NCI-H128 (cell line): ENCODE measurements at regions not wholly inside any gene's neighbourhood (a gene's known extent, or its start where the extent isn't known, plus 50 kb on each side); places are given as distances from the start of the nearest gene placed in this dataset.
"Not testable (repeated sequence)": the region's sequence is repeated elsewhere in the genome, so short reads cannot be mapped to it uniquely, and the experiment has no call there.

Experiments used
- DNase-seq: peaks from one replicate; lab custom pipeline; 2025; ENCODE audit not compliant: unreplicated experiment; lab: John Stamatoyannopoulos, UW

GRCh38 chr13:84641491-84641890 lies 759.2 kb upstream of the SLITRK1 start:
- no peak for DNase-seq

DNA sequence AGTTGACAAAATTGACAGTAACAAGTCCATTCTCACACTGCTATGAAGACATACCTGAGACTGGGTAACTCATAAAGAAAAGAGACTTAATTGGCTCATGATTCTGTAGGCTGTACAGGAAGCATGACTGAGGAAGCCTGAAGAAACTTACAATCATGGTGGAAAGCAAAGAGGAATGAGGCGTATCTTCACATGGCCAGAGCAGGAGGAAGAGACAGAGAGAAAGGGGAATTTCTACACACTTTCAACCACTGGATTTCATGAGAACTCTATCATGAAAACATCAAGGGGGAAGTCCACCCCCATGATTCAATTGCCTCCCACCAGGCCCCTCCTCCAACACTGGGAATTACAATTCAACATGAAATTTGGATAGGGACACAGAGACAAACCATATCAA lies 758.4 kb upstream of the SLITRK1 start:
- no peak for DNase-seq

GRCh38 chr13:84630476-84630875 lies 748.2 kb upstream of the SLITRK1 start:
- DNase-seq: no peak

GRCh38 chr13:84616864-84617263 lies 734.6 kb upstream of the SLITRK1 start:
- no peak for DNase-seq

GRCh38 chr13:84609716-84610115 lies 727.4 kb upstream of the SLITRK1 start:
- DNase-seq: no peak

DNA sequence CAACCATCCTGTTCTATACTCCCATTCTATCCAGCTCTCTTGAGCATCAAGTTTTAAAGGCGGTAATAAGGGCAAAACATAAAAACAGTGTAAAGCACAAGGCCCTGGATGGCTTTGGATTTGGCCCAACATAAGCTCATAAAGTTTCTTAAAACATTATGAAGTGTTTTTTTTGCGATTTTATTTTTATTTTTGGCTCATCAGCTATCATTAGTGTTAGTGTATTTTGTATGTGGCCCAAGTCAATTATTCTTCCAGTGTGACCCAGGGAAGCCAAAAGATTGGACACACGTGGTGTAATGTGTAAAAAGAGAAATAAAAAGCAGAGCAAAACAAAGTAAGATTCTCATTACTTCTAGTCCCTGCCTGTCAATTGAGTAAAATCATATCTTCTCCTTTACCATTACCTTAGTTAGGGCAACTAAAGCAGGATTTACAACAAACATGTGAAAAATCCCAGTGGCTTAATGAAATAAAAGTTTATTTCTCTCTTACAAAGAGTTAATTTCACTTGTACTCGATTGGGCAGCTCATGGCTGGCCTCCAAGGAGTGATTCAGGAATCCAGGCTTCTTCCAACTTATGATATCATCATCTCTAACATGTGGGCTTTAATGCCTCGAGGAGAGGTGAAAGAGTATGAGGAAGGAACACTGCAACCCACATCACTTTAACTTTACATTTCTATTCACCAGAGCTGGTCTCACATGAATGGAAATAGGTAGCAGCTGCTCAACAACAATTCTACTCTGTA lies 725.2 kb upstream of the SLITRK1 start:
- DNase-seq: no peak

DNA sequence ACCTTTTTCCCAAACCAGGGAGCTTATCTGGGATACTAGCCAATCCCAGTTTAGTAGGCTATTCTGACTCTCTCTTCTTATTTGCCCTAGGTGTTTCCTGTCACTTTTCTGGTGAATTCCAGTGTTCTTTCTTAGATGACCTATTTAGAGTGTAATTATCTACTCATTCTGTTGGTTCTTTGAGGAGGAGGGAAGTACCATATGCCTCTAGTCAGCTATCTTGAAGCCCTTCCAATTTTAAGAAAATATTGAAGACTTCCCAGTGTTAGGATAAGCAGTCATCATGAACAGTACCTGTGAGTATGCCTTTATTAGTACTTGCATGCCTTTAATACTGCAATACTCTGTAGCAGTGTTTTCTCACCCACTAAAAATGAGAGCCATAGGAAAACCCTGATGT lies 724.3 kb upstream of the SLITRK1 start:
- DNase-seq: no peak

DNA sequence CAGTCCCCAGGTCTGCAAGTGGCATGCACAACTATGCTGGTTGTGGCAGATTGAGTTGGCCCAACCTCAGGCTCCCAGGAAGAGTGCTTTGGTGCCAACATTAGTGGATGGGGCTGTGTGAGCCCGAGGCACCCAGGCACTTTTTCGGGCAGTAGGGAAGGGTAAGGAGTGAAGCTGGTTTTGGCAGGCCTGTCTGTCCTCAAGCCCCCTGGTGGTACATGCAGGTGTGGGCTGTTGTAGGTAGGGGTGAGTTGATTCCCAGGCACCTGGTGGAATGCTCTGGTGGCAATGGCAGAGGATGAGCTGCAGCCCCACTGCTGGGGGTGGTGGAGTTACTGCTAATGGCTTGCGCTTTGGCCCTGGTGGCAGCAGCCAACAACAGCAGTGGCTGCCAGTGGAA lies 723.7 kb upstream of the SLITRK1 start:
- DNase-seq: no peak

- DNase-seq: no peak
Measured at GRCh38 chr13:84591444-84591843, 709.2 kb upstream of the SLITRK1 start.

DNA sequence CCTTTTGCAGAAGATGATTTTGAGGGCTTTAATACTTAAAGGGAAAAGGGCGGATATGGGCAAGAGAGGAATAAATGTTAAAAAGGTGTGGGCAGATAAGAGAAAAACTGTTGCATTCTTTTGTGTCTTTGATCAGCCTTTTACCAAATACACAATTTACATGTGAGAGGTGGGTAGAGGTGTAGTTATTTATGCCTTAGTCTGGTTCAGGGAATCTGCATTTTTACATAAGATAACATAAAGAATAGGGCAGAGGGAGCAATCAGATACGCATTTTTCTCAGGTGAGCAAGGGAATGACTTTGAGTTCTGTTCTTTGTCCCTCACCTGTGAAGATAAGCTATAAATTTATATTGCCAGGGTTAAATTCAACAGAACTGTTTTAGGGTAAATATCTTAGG lies 708.4 kb upstream of the SLITRK1 start:
- DNase-seq: no peak

DNA sequence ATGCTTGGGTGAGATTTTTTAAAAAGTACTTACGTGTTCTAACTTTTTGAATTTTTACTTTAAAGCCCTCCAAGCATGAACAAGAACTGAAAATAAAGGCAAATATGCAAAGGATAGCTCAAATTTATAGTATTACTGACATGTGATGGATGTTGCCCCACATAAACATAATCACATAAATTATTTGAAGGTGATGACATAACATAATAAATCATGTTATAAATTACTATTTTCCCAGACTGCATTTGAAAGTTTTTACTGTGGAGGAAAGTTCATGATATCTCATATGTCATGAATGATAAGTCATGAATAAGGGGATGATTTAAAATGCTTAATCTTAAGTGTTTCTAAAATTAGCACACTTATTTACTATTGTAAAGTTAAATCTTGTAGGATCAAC lies 705.7 kb upstream of the SLITRK1 start:
- DNase-seq: no peak

- DNase-seq: not testable (repeated sequence)
Measured at GRCh38 chr13:84579901-84580300, 697.6 kb upstream of the SLITRK1 start.

- no peak for DNase-seq
Measured at GRCh38 chr13:84574851-84575250, 692.6 kb upstream of the SLITRK1 start.

DNA sequence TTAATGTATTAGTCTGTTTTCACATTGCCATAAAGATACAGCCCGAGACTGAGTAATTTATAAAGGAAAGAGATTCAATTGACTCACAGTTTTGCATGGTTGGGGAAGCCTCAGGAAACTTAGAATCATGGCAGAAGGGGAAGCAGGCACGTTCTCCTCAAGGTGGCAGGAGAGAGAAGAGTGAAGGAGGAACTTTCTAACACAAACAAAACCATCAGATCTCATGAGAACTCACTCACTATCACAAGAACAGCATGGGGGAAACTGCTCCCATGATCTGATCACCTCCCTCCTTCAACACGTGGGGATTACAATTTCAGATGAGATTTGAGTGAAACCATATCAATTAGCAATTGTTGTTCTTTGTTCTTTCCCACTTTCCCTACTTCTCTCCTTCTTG lies 689.0 kb upstream of the SLITRK1 start:
- no peak for DNase-seq

GRCh38 chr13:84570831-84571230 lies 688.6 kb upstream of the SLITRK1 start:
- DNase-seq: no peak

- DNase-seq: no peak
Measured at GRCh38 chr13:84569366-84569765, 687.1 kb upstream of the SLITRK1 start.

DNA sequence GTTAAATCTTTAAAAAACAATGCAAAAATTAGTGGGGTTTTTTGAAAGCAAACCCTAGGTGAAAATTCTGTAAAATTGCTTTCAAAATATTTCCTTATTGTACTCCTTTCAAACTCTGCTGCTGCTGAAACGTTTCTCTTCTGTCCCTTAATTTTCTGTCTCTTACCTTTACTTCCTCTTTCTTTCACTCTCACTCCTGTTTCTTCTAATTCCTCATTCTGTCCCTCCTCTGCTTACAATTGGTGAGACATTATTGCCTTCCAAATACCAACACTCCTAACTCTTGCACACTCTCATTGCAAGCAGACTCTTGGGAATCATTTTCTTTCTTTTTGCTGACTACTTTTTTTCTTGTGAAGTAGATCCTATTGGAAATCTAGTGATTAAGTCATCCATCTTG lies 685.6 kb upstream of the SLITRK1 start:
- no peak for DNase-seq

GRCh38 chr13:84566780-84567179 lies 684.5 kb upstream of the SLITRK1 start:
- DNase-seq: no peak

GRCh38 chr13:84563611-84564010 lies 681.3 kb upstream of the SLITRK1 start:
- no peak for DNase-seq

GRCh38 chr13:84553227-84553626 lies 671.0 kb upstream of the SLITRK1 start:
- DNase-seq: no peak

DNA sequence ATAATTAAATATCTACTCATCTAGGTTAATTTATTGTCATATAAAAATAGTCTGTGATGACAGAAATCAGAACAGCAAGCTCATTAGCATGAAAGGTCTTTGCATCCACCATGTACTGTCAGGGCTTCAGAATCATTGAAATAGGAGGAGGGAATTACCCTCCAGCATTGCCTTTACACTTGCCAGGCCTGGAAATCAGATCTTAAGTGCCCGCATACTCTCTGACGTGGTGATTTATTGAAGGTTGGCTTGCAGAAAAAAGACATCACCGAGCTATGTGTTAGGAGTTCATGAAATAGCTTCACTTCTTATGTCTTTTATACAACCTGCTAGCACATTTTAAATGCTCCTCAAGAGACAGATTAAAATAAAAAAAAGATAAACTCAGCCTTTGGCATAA lies 661.7 kb upstream of the SLITRK1 start:
- no peak for DNase-seq

- no peak for DNase-seq
Measured at GRCh38 chr13:84542348-84542747, 660.1 kb upstream of the SLITRK1 start.

DNA sequence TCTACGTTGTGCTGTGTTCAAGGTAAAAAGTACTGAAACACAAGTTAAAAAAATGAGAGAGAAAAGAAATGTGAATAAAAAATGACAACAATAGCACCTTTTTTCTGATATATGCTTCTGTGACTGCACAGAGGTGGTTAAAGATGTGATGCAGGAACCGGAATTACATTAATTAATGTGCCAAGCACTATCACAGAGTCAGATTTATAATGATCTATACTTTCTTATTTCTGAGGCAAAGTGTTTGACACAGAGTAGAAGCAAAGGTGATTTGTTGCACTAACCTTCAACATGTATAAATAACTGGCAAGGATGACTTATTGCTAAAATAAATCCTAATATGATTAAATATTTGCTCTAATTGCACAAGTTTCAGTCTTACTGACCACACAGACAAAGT lies 654.6 kb upstream of the SLITRK1 start:
- no peak for DNase-seq
